ENCODE measurements at regions not wholly inside any gene's neighbourhood (a gene's known extent, or its start where the extent isn't known, plus 50 kb on each side); places are given as distances from the start of the nearest gene placed in this dataset.

GRCh38 chr20:41983159-41983558, 365.0 kb upstream of the CHD6 start:
- Mint-ChIP-seq H3K27ac (no peak overlapping the region), H3K27me3 (no peaks in the 10 kb centered on the region), H3K4me3 (no peak overlapping the region), H3K4me1 (no peaks in the 10 kb centered on the region), H3K9me3 (peaks cover 0 to 8% (median 6%) of the 10 kb centered on the region in 3 donors), H3K36me3 (no peaks in the 10 kb centered on the region)
- Histone ChIP-seq H3K4me3 (ENCODE audit: control insufficient read depth in 1 of 2, extremely low read depth in 1 of 2, low read length in 1 of 2) (no peak overlapping the region), H3K36me3 (ENCODE audit: control insufficient read depth in 2 of 2, extremely low read depth in 1 of 2, insufficient read depth in 1 of 2, low read length in 1 of 2) (no peaks in the 10 kb centered on the region), H3K27me3 (replicated peaks in 1 of 2; ENCODE audit: control insufficient read depth in 2 of 2, extremely low read depth in 1 of 2, insufficient read depth in 2 of 2, low read length in 1 of 2) (no peaks in the 10 kb centered on the region), H3K27ac (ENCODE audit: low read length) (no peak overlapping the region), H3K9me3 (no peaks in the 10 kb centered on the region), H3K4me1 (ENCODE audit: control insufficient read depth in 1 of 2, extremely low read depth in 1 of 2, insufficient read depth in 2 of 2, low read length in 2 of 2) (no peaks in the 10 kb centered on the region)
- no peak for ATAC-seq (replicated peaks in 1 of 4)
- 75% methylated on average over 3 of the region's 4 CpGs for WGBS (ENCODE audit: insufficient coverage)
- CTCF ChIA-PET, result no interaction called here
- POLR2A ChIA-PET, result no interaction called here
- no peak for DNase-seq

- Mint-ChIP-seq H3K9me3 (peaks cover 0 to 8% (median 3%) of the 10 kb centered on the region in 3 donors), H3K27me3 (no peaks in the 10 kb centered on the region), H3K27ac (no peak overlapping the region), H3K4me1 (no peaks in the 10 kb centered on the region), H3K4me3 (no peak overlapping the region), H3K36me3 (no peaks in the 10 kb centered on the region)
- no peak for ATAC-seq (replicated peaks in 1 of 4)
- Histone ChIP-seq H3K27ac (ENCODE audit: low read length) (no peak overlapping the region), H3K4me1 (ENCODE audit: control insufficient read depth in 1 of 2, extremely low read depth in 1 of 2, insufficient read depth in 2 of 2, low read length in 2 of 2) (no peaks in the 10 kb centered on the region), H3K36me3 (ENCODE audit: control insufficient read depth in 2 of 2, extremely low read depth in 1 of 2, insufficient read depth in 1 of 2, low read length in 1 of 2) (no peaks in the 10 kb centered on the region), H3K9me3 (no peaks in the 10 kb centered on the region), H3K4me3 (ENCODE audit: control insufficient read depth in 1 of 2, extremely low read depth in 1 of 2, low read length in 1 of 2) (no peak overlapping the region), H3K27me3 (replicated peaks in 1 of 2; ENCODE audit: control insufficient read depth in 2 of 2, extremely low read depth in 1 of 2, insufficient read depth in 2 of 2, low read length in 1 of 2) (no peaks in the 10 kb centered on the region)
- no peak for DNase-seq
- ChIA-PET POLR2A (no interaction called here), CTCF (no interaction called here)
- 95% methylated on average over 2 of the region's 3 CpGs for WGBS (ENCODE audit: insufficient coverage)
Measured at GRCh38 chr20:41981746-41982145, 363.6 kb upstream of the CHD6 start.

GRCh38 chr20:41978875-41979274, 360.7 kb upstream of the CHD6 start:
- Mint-ChIP-seq H3K9me3 (peaks cover 0 to 3% (median 3%) of the 10 kb centered on the region in 3 donors), H3K4me1 (no peaks in the 10 kb centered on the region), H3K36me3 (no peaks in the 10 kb centered on the region), H3K4me3 (no peak overlapping the region), H3K27ac (no peak overlapping the region), H3K27me3 (no peaks in the 10 kb centered on the region)
- WGBS (ENCODE audit: insufficient coverage), result 89% methylated on average over 4 of the region's 4 CpGs
- ChIA-PET POLR2A (no interaction called here), CTCF (no interaction called here)
- Histone ChIP-seq H3K27me3 (replicated peaks in 1 of 2; ENCODE audit: control insufficient read depth in 2 of 2, extremely low read depth in 1 of 2, insufficient read depth in 2 of 2, low read length in 1 of 2) (no peaks in the 10 kb centered on the region), H3K9me3 (no peaks in the 10 kb centered on the region), H3K4me3 (ENCODE audit: control insufficient read depth in 1 of 2, extremely low read depth in 1 of 2, low read length in 1 of 2) (no peak overlapping the region), H3K36me3 (ENCODE audit: control insufficient read depth in 2 of 2, extremely low read depth in 1 of 2, insufficient read depth in 1 of 2, low read length in 1 of 2) (no peaks in the 10 kb centered on the region), H3K27ac (ENCODE audit: low read length) (no peak overlapping the region), H3K4me1 (ENCODE audit: control insufficient read depth in 1 of 2, extremely low read depth in 1 of 2, insufficient read depth in 2 of 2, low read length in 2 of 2) (no peaks in the 10 kb centered on the region)
- DNase-seq (no peak), ATAC-seq (replicated peaks in 1 of 4) (no peak)

- 57% methylated on average over 1 of the region's 4 CpGs for WGBS (ENCODE audit: insufficient coverage)
- no peaks in the 10 kb centered on the region for H3K36me3 ChIP-seq (ENCODE audit: control insufficient read depth in 2 of 2, extremely low read depth in 1 of 2, insufficient read depth in 1 of 2, low read length in 1 of 2)
- peaks cover 0 to 3% (median 3%) of the 10 kb centered on the region in 3 donors for H3K9me3 Mint-ChIP-seq
- H3K27me3 ChIP-seq (replicated peaks in 1 of 2; ENCODE audit: control insufficient read depth in 2 of 2, extremely low read depth in 1 of 2, insufficient read depth in 2 of 2, low read length in 1 of 2), result no peaks in the 10 kb centered on the region
- DNase-seq (no peak), ATAC-seq (replicated peaks in 1 of 4) (no peak)
- CTCF ChIA-PET, result no interaction called here
- H3K27me3 Mint-ChIP-seq, result no peaks in the 10 kb centered on the region
- H3K36me3 Mint-ChIP-seq, result no peaks in the 10 kb centered on the region
- H3K9me3 ChIP-seq, result no peaks in the 10 kb centered on the region
- no peak overlapping the region for H3K4me3 Mint-ChIP-seq
- H3K4me1 Mint-ChIP-seq, result no peaks in the 10 kb centered on the region
- H3K27ac ChIP-seq (ENCODE audit: low read length), result no peak overlapping the region
- no peaks in the 10 kb centered on the region for H3K4me1 ChIP-seq (ENCODE audit: control insufficient read depth in 1 of 2, extremely low read depth in 1 of 2, insufficient read depth in 2 of 2, low read length in 2 of 2)
- H3K27ac Mint-ChIP-seq, result no peak overlapping the region
- no peak overlapping the region for H3K4me3 ChIP-seq (ENCODE audit: control insufficient read depth in 1 of 2, extremely low read depth in 1 of 2, low read length in 1 of 2)
- POLR2A ChIA-PET, result interaction anchor here in 1 of 2 donors (0.6 kb wide), 1 partner anchor 913 kb away, joined by 3 read pairs; no protein-coding TSS in a partner anchor
Measured at GRCh38 chr20:41978246-41978790, 360.1 kb upstream of the CHD6 start.

- ChIA-PET CTCF (no interaction called here), POLR2A (no interaction called here)
- no peak overlapping the region for H3K4me3 Mint-ChIP-seq
- peaks cover 0 to 8% (median 6%) of the 10 kb centered on the region in 3 donors for H3K9me3 Mint-ChIP-seq
- no peak overlapping the region for H3K27ac Mint-ChIP-seq
- peaks cover 12 to 14% of the 10 kb centered on the region in 2 donors for H3K27me3 Mint-ChIP-seq
- WGBS (ENCODE audit: insufficient coverage), result 44% methylated on average over 6 of the region's 6 CpGs
- H3K4me1 ChIP-seq (ENCODE audit: control insufficient read depth in 1 of 2, extremely low read depth in 1 of 2, insufficient read depth in 2 of 2, low read length in 2 of 2), result no peaks in the 10 kb centered on the region
- no peak overlapping the region for H3K27ac ChIP-seq (ENCODE audit: low read length)
- ATAC-seq (replicated peaks in 1 of 4) (no peak), DNase-seq (no peak)
- H3K36me3 Mint-ChIP-seq, result no peaks in the 10 kb centered on the region
- no peaks in the 10 kb centered on the region for H3K36me3 ChIP-seq (ENCODE audit: control insufficient read depth in 2 of 2, extremely low read depth in 1 of 2, insufficient read depth in 1 of 2, low read length in 1 of 2)
- H3K4me3 ChIP-seq (ENCODE audit: control insufficient read depth in 1 of 2, extremely low read depth in 1 of 2, low read length in 1 of 2), result no peak overlapping the region
- H3K4me1 Mint-ChIP-seq, result no peaks in the 10 kb centered on the region
- H3K9me3 ChIP-seq, result no peaks in the 10 kb centered on the region
- peaks cover 0 to 3% of the 10 kb centered on the region in 2 experiments for H3K27me3 ChIP-seq (replicated peaks in 1 of 2; ENCODE audit: control insufficient read depth in 2 of 2, extremely low read depth in 1 of 2, insufficient read depth in 2 of 2, low read length in 1 of 2)
Measured at GRCh38 chr20:41969656-41970055, 351.5 kb upstream of the CHD6 start.

GRCh38 chr20:41960166-41960565, 342.0 kb upstream of the CHD6 start:
- no peak overlapping the region for H3K27ac ChIP-seq (ENCODE audit: low read length)
- no peaks in the 10 kb centered on the region for H3K36me3 Mint-ChIP-seq
- ChIA-PET POLR2A (interaction anchor here in 1 of 2 donors (0.6 kb wide), 1 partner anchor 8 kb away, joined by 3 read pairs; no protein-coding TSS in a partner anchor), CTCF (no interaction called here)
- H3K27me3 Mint-ChIP-seq, result peaks cover 5 to 17% of the 10 kb centered on the region in 2 donors
- H3K27ac Mint-ChIP-seq, result no peak overlapping the region
- no peak overlapping the region for H3K4me3 Mint-ChIP-seq
- no peaks in the 10 kb centered on the region for H3K36me3 ChIP-seq (ENCODE audit: control insufficient read depth in 2 of 2, extremely low read depth in 1 of 2, insufficient read depth in 1 of 2, low read length in 1 of 2)
- ATAC-seq (replicated peaks in 1 of 4) (no peak), DNase-seq (no peak)
- no peaks in the 10 kb centered on the region for H3K4me1 ChIP-seq (ENCODE audit: control insufficient read depth in 1 of 2, extremely low read depth in 1 of 2, insufficient read depth in 2 of 2, low read length in 2 of 2)
- H3K27me3 ChIP-seq (replicated peaks in 1 of 2; ENCODE audit: control insufficient read depth in 2 of 2, extremely low read depth in 1 of 2, insufficient read depth in 2 of 2, low read length in 1 of 2), result no peaks in the 10 kb centered on the region
- H3K9me3 Mint-ChIP-seq, result peaks cover 0 to 6% (median 2%) of the 10 kb centered on the region in 3 donors
- no peak overlapping the region for H3K4me3 ChIP-seq (ENCODE audit: control insufficient read depth in 1 of 2, extremely low read depth in 1 of 2, low read length in 1 of 2)
- no peaks in the 10 kb centered on the region for H3K9me3 ChIP-seq
- WGBS (ENCODE audit: insufficient coverage), result 72% methylated on average over 3 of the region's 7 CpGs
- no peaks in the 10 kb centered on the region for H3K4me1 Mint-ChIP-seq

- WGBS (ENCODE audit: insufficient coverage), result no CpG with 5 or more reads among the region's 1 CpG
- Mint-ChIP-seq H3K9me3 (peaks cover 0 to 6% (median 0%) of the 10 kb centered on the region in 3 donors), H3K4me3 (no peak overlapping the region), H3K36me3 (no peaks in the 10 kb centered on the region), H3K27ac (no peak overlapping the region), H3K27me3 (peaks cover 5 to 23% of the 10 kb centered on the region in 2 donors), H3K4me1 (no peaks in the 10 kb centered on the region)
- no peak overlapping the region for H3K27ac ChIP-seq (ENCODE audit: low read length)
- no peaks in the 10 kb centered on the region for H3K27me3 ChIP-seq (replicated peaks in 1 of 2; ENCODE audit: control insufficient read depth in 2 of 2, extremely low read depth in 1 of 2, insufficient read depth in 2 of 2, low read length in 1 of 2)
- H3K4me1 ChIP-seq (ENCODE audit: control insufficient read depth in 1 of 2, extremely low read depth in 1 of 2, insufficient read depth in 2 of 2, low read length in 2 of 2), result no peaks in the 10 kb centered on the region
- H3K4me3 ChIP-seq (ENCODE audit: control insufficient read depth in 1 of 2, extremely low read depth in 1 of 2, low read length in 1 of 2), result no peak overlapping the region
- no peaks in the 10 kb centered on the region for H3K9me3 ChIP-seq
- ChIA-PET CTCF (no interaction called here), POLR2A (no interaction called here)
- no peak for ATAC-seq (replicated peaks in 1 of 4)
- H3K36me3 ChIP-seq (ENCODE audit: control insufficient read depth in 2 of 2, extremely low read depth in 1 of 2, insufficient read depth in 1 of 2, low read length in 1 of 2), result no peaks in the 10 kb centered on the region
- DNase-seq, result no peak
Measured at GRCh38 chr20:41958391-41958790, 340.2 kb upstream of the CHD6 start.
